Right lung (tissue), 2 donors: ENCODE measurements at regions not wholly inside any gene's neighbourhood (a gene's known extent, or its start where the extent isn't known, plus 50 kb on each side); places are given as distances from the start of the nearest gene placed in this dataset.
A peak's percentile ranks its signal among the peaks of the same experiment; 100 is the strongest.

Experiments
- DNase-seq, 2 donors: peaks; one replicate each; pipeline ENCODE4 v3.0.0-alpha.2; 2013

GRCh38 chr16:85491798-85492294 lies 121.3 kb upstream of the GSE1 start:
- DNase-seq: peak; percentile 66 to 68

- no peak for DNase-seq
Observed at GRCh38 chr16:85492295-85492864, 120.7 kb upstream of the GSE1 start.

GRCh38 chr16:85494315-85494714 lies 118.8 kb upstream of the GSE1 start:
- no peak for DNase-seq

- DNase-seq: no peak
Observed at GRCh38 chr16:85495259-85495658, 117.9 kb upstream of the GSE1 start.

GRCh38 chr16:85495823-85496538 lies 117.1 kb upstream of the GSE1 start:
- no peak for DNase-seq

GRCh38 chr16:85497622-85498314 lies 115.4 kb upstream of the GSE1 start:
- no peak for DNase-seq

- no peak for DNase-seq
Observed at GRCh38 chr16:85498607-85499006, 114.5 kb upstream of the GSE1 start.

GRCh38 chr16:85500220-85500619 lies 112.9 kb upstream of the GSE1 start:
- DNase-seq: no peak

GRCh38 chr16:85501900-85502299 lies 111.2 kb upstream of the GSE1 start:
- DNase-seq: no peak

GRCh38 chr16:85502357-85502756 lies 110.8 kb upstream of the GSE1 start:
- DNase-seq: no peak

- no peak for DNase-seq
Observed at GRCh38 chr16:85503679-85504231, 109.4 kb upstream of the GSE1 start.

GRCh38 chr16:85504242-85504641 lies 108.9 kb upstream of the GSE1 start:
- DNase-seq: no peak

- no peak for DNase-seq
Observed at GRCh38 chr16:85505794-85506634, 107.1 kb upstream of the GSE1 start.

GRCh38 chr16:85506635-85506911 lies 106.5 kb upstream of the GSE1 start:
- DNase-seq: no peak

- no peak for DNase-seq
Observed at GRCh38 chr16:85507342-85507741, 105.8 kb upstream of the GSE1 start.

- DNase-seq: no peak
Observed at GRCh38 chr16:85508388-85508787, 104.7 kb upstream of the GSE1 start.

- no peak for DNase-seq
Observed at GRCh38 chr16:85508993-85509392, 104.1 kb upstream of the GSE1 start.

- no peak for DNase-seq
Observed at GRCh38 chr16:85510041-85510659, 103.0 kb upstream of the GSE1 start.

GRCh38 chr16:85511938-85512807 lies 100.9 kb upstream of the GSE1 start:
- DNase-seq: no peak

- DNase-seq: no peak
Observed at GRCh38 chr16:85512808-85513115, 100.4 kb upstream of the GSE1 start.

- DNase-seq: no peak
Observed at GRCh38 chr16:85513180-85513579, 99.9 kb upstream of the GSE1 start.
